PC-9 (cell line): ENCODE measurements at regions not wholly inside any gene's neighbourhood (a gene's known extent, or its start where the extent isn't known, plus 50 kb on each side); places are given as distances from the start of the nearest gene placed in this dataset.

Experiments used
- CTCF ChIP-seq: fragments of 200-600 bp; sonication (generic); conservative IDR thresholded peaks from 2 replicates; pipeline ENCODE4 v1.6.1; 2017; ENCODE audit warnings: mixed run types, antibody characterized with exemption, mild to moderate bottlenecking, moderate library complexity
- EZH2 ChIP-seq: fragments of 200-600 bp; sonication (generic); IDR thresholded peaks from 2 replicates; pipeline ENCODE4 v1.8.0; 2017; ENCODE audit warnings: antibody characterized with exemption, low read depth

- TF ChIP-seq EZH2 (no peak), CTCF (no peak)
Observed at GRCh38 chr20:5678777-5679176, 68.0 kb upstream of the GPCPD1 start.
